SK-N-SH treated with all-trans-retinoic acid at 6 μM for 48 hours (cell line): ENCODE measurements at regions not wholly inside any gene's neighbourhood (a gene's known extent, or its start where the extent isn't known, plus 50 kb on each side); places are given as distances from the start of the nearest gene placed in this dataset.
A peak's percentile ranks its signal among the peaks of the same experiment; 100 is the strongest.

Source experiments
- ATAC-seq: fragments of 200-7000 bp; cut with Tn5 transposase; 3 replicates; pipeline ENCODE4 v1.9.1; 2020; ENCODE audit warnings: mild to moderate bottlenecking, moderate library complexity
- ARNTL ChIP-seq: fragments of 450-650 bp; formaldehyde crosslinking; IDR thresholded peaks from 2 replicates; pipeline ENCODE4 v1.5.0; 2020; ENCODE audit warnings: low read depth, mild to moderate bottlenecking, moderate library complexity, borderline replicate concordance
- BACH2 ChIP-seq: fragments of 250-450 bp; sonication (Bioruptor Pico); IDR thresholded peaks from 2 replicates; pipeline ENCODE4 v1.9.0; 2021; ENCODE audit warnings: mild to moderate bottlenecking, borderline replicate concordance
- CSDC2 ChIP-seq: fragments of 250-450 bp; sonication (Bioruptor Pico); IDR thresholded peaks from 2 replicates; pipeline ENCODE4 v1.5.0; 2020; ENCODE audit warnings: mild to moderate bottlenecking, moderate library complexity
- ESRRG ChIP-seq: fragments of 250-450 bp; sonication (Bioruptor Pico); IDR thresholded peaks from 2 replicates; pipeline ENCODE4 v1.6.1; 2021; ENCODE audit warnings: mild to moderate bottlenecking
- GLIS3 ChIP-seq: fragments of 250-450 bp; sonication (Bioruptor Pico); IDR thresholded peaks from 2 replicates; pipeline ENCODE4 v1.5.0; 2020; ENCODE audit warnings: mild to moderate bottlenecking, moderate library complexity
- ISL1 ChIP-seq: fragments of 250-450 bp; sonication (Bioruptor Pico); IDR thresholded peaks from 2 replicates; pipeline ENCODE4 v2.1.2; 2022; ENCODE audit warnings: mild to moderate bottlenecking, moderate library complexity
- OSR1 ChIP-seq: fragments of 250-450 bp; sonication (Bioruptor Pico); IDR thresholded peaks from 2 replicates; pipeline ENCODE4 v1.8.0; 2022; ENCODE audit warnings: moderate library complexity, mild to moderate bottlenecking, inconsistent platforms
- PPARA ChIP-seq: fragments of 250-450 bp; sonication (Bioruptor Pico); IDR thresholded peaks from 2 replicates; pipeline ENCODE4 v1.5.0; 2020; ENCODE audit warnings: mild to moderate bottlenecking, borderline replicate concordance
- RARB ChIP-seq: fragments of 250-450 bp; sonication (Bioruptor Pico); IDR thresholded peaks from 2 replicates; pipeline ENCODE4 v1.8.0; 2021; ENCODE audit warnings: mild to moderate bottlenecking, moderate library complexity
- SNAI2 ChIP-seq: fragments of 250-450 bp; sonication (Bioruptor Pico); IDR thresholded peaks from 2 replicates; pipeline ENCODE4 v1.5.0; 2020; ENCODE audit warnings: mild to moderate bottlenecking, moderate library complexity
- TCF4 ChIP-seq: fragments of 250-450 bp; sonication (Bioruptor Pico); IDR thresholded peaks from 2 replicates; pipeline ENCODE4 v1.8.0; 2021; ENCODE audit warnings: mild to moderate bottlenecking, moderate library complexity, borderline replicate concordance
- TOX ChIP-seq: fragments of 250-450 bp; sonication (Bioruptor Pico); IDR thresholded peaks from 2 replicates; pipeline ENCODE4 v1.8.0; 2021; ENCODE audit warnings: mild to moderate bottlenecking, moderate library complexity, borderline replicate concordance
- ZC3H10 ChIP-seq: fragments of 250-450 bp; sonication (Bioruptor Pico); IDR thresholded peaks from 2 replicates; pipeline ENCODE4 v1.5.1; 2021; ENCODE audit warnings: mild to moderate bottlenecking, moderate library complexity
- ZFP3 ChIP-seq: fragments of 250-450 bp; sonication (Bioruptor Pico); IDR thresholded peaks from 2 replicates; pipeline ENCODE4 v1.5.0; 2020; ENCODE audit warnings: mild to moderate bottlenecking, moderate library complexity
- ZFP30 ChIP-seq: fragments of 450-650 bp; formaldehyde crosslinking; IDR thresholded peaks from 2 replicates; pipeline ENCODE4 v1.5.0; 2022; ENCODE audit warnings: mild to moderate bottlenecking, moderate library complexity
- ZNF565 ChIP-seq: fragments of 450-650 bp; formaldehyde crosslinking; conservative IDR thresholded peaks from 2 replicates; pipeline ENCODE4 v1.5.0; 2020; ENCODE audit warnings: low read depth, mild to moderate bottlenecking, moderate library complexity
- ZNF70 ChIP-seq: fragments of 450-650 bp; formaldehyde crosslinking; IDR thresholded peaks from 2 replicates; pipeline ENCODE4 v1.5.0; 2020; ENCODE audit warnings: mild to moderate bottlenecking, moderate library complexity
- ZNF8 ChIP-seq: fragments of 450-650 bp; formaldehyde crosslinking; IDR thresholded peaks from 2 replicates; pipeline ENCODE4 v1.5.0; 2020; ENCODE audit warnings: mild to moderate bottlenecking, moderate library complexity
- TF ChIP-seq, protein P1 (sequence below): fragments of 250-450 bp; sonication (Bioruptor Pico); IDR thresholded peaks from 2 replicates; pipeline ENCODE4 v1.8.0; 2020; ENCODE audit warnings: mild to moderate bottlenecking, moderate library complexity, borderline replicate concordance
- TF ChIP-seq, protein P2 (sequence below): fragments of 250-450 bp; sonication (Bioruptor Pico); IDR thresholded peaks from 2 replicates; pipeline ENCODE4 v1.5.1; 2021; ENCODE audit warnings: mild to moderate bottlenecking, moderate library complexity
- TF ChIP-seq, protein P3 (sequence below): fragments of 250-450 bp; sonication (Bioruptor Pico); IDR thresholded peaks from 2 replicates; pipeline ENCODE4 v1.5.1; 2020; ENCODE audit warnings: low read depth, mild to moderate bottlenecking, moderate library complexity
- TF ChIP-seq, protein P4 (sequence below): fragments of 250-450 bp; sonication (Bioruptor Pico); IDR thresholded peaks from 2 replicates; pipeline ENCODE4 v1.8.0; 2021; ENCODE audit warnings: low read depth, mild to moderate bottlenecking, moderate library complexity, borderline replicate concordance
- TF ChIP-seq, protein P5 (sequence below): fragments of 250-450 bp; sonication (Bioruptor Pico); IDR thresholded peaks from 2 replicates; pipeline ENCODE4 v1.5.0; 2020; ENCODE audit warnings: mild to moderate bottlenecking, moderate library complexity

DNA sequence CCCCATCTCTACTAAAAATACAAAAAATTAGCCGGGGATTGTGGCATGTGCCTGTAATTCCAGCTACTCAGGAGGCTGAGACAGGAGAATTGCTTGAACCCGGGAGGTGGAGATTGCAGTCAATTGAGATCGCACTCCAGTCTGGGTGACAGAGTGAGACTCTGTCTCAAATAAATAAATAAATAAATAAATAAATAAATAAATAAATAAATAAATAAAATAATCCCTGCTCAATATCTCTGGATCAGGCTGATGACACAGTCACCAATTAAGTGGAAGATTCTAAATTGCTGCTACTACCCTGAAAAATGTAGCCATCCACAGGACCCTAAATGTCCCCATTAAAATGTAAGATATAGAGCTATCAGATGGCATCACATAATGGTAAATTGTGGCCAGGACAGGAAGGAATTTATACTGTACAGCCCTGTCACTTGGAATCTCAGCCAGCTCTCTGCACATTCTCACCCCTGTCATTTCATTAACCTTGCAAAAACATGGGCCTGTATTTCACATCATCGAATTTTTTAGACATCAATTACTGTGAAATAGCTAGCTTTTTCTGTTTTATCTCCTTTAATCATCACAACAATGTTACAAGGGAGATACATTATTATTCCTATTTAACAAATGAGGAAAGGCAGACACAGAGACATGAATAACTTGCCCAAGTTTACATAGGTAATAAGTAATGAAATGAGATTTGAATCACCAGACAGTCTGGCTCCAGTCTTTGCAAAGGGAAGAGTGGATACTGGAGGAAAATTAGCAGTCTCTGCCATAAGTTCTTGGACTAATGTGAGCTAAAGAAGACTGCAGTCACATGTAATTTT, 56.7 kb upstream of the NTPCR start:
- peak; percentile 79 for ATAC-seq
- TF ChIP-seq TOX (CRISPR knock-in tag) (no peak), PPARA (CRISPR knock-in tag) (no peak), TCF4 (CRISPR knock-in tag) (peak; percentile 89), ZNF70 (CRISPR knock-in tag) (no peak), ZNF8 (CRISPR knock-in tag) (no peak), ZFP3 (CRISPR knock-in tag) (no peak), GLIS3 (CRISPR knock-in tag) (no peak; the same call in 1 of the 2 replicates), BACH2 (no peak), CSDC2 (no peak), SNAI2 (CRISPR knock-in tag) (peak; percentile 82; the same call in 1 of the 2 replicates), ZNF565 (CRISPR knock-in tag) (no peak), OSR1 (CRISPR knock-in tag) (no peak), ZC3H10 (CRISPR knock-in tag) (no peak), ESRRG (CRISPR knock-in tag) (peak; percentile 66; the same call in 1 of the 2 replicates), ZFP30 (CRISPR knock-in tag) (no peak), ISL1 (peak; percentile 98), ARNTL (CRISPR knock-in tag) (no peak), RARB (CRISPR knock-in tag) (no peak)
- TF ChIP-seq, protein P1, sequence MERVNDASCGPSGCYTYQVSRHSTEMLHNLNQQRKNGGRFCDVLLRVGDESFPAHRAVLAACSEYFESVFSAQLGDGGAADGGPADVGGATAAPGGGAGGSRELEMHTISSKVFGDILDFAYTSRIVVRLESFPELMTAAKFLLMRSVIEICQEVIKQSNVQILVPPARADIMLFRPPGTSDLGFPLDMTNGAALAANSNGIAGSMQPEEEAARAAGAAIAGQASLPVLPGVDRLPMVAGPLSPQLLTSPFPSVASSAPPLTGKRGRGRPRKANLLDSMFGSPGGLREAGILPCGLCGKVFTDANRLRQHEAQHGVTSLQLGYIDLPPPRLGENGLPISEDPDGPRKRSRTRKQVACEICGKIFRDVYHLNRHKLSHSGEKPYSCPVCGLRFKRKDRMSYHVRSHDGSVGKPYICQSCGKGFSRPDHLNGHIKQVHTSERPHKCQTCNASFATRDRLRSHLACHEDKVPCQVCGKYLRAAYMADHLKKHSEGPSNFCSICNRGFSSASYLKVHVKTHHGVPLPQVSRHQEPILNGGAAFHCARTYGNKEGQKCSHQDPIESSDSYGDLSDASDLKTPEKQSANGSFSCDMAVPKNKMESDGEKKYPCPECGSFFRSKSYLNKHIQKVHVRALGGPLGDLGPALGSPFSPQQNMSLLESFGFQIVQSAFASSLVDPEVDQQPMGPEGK (CRISPR knock-in tag): 0 out of 2 replicates have a peak, but pooled peaks have one; percentile 50
- TF ChIP-seq, protein P2, sequence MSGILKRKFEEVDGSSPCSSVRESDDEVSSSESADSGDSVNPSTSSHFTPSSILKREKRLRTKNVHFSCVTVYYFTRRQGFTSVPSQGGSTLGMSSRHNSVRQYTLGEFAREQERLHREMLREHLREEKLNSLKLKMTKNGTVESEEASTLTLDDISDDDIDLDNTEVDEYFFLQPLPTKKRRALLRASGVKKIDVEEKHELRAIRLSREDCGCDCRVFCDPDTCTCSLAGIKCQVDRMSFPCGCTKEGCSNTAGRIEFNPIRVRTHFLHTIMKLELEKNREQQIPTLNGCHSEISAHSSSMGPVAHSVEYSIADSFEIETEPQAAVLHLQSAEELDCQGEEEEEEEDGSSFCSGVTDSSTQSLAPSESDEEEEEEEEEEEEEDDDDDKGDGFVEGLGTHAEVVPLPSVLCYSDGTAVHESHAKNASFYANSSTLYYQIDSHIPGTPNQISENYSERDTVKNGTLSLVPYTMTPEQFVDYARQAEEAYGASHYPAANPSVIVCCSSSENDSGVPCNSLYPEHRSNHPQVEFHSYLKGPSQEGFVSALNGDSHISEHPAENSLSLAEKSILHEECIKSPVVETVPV (CRISPR knock-in tag): peak; percentile 62; the same call in 1 of the 2 replicates
- TF ChIP-seq, protein P3, sequence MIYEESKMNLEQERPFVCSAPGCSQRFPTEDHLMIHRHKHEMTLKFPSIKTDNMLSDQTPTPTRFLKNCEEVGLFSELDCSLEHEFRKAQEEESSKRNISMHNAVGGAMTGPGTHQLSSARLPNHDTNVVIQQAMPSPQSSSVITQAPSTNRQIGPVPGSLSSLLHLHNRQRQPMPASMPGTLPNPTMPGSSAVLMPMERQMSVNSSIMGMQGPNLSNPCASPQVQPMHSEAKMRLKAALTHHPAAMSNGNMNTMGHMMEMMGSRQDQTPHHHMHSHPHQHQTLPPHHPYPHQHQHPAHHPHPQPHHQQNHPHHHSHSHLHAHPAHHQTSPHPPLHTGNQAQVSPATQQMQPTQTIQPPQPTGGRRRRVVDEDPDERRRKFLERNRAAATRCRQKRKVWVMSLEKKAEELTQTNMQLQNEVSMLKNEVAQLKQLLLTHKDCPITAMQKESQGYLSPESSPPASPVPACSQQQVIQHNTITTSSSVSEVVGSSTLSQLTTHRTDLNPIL (CRISPR knock-in tag): peak; percentile 90
- TF ChIP-seq, protein P4, sequence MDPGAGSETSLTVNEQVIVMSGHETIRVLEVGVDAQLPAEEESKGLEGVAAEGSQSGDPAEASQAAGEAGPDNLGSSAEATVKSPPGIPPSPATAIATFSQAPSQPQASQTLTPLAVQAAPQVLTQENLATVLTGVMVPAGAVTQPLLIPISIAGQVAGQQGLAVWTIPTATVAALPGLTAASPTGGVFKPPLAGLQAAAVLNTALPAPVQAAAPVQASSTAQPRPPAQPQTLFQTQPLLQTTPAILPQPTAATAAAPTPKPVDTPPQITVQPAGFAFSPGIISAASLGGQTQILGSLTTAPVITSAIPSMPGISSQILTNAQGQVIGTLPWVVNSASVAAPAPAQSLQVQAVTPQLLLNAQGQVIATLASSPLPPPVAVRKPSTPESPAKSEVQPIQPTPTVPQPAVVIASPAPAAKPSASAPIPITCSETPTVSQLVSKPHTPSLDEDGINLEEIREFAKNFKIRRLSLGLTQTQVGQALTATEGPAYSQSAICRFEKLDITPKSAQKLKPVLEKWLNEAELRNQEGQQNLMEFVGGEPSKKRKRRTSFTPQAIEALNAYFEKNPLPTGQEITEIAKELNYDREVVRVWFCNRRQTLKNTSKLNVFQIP (CRISPR knock-in tag): peak; percentile 96; the same call in 1 of the 2 replicates
- TF ChIP-seq, protein P5, sequence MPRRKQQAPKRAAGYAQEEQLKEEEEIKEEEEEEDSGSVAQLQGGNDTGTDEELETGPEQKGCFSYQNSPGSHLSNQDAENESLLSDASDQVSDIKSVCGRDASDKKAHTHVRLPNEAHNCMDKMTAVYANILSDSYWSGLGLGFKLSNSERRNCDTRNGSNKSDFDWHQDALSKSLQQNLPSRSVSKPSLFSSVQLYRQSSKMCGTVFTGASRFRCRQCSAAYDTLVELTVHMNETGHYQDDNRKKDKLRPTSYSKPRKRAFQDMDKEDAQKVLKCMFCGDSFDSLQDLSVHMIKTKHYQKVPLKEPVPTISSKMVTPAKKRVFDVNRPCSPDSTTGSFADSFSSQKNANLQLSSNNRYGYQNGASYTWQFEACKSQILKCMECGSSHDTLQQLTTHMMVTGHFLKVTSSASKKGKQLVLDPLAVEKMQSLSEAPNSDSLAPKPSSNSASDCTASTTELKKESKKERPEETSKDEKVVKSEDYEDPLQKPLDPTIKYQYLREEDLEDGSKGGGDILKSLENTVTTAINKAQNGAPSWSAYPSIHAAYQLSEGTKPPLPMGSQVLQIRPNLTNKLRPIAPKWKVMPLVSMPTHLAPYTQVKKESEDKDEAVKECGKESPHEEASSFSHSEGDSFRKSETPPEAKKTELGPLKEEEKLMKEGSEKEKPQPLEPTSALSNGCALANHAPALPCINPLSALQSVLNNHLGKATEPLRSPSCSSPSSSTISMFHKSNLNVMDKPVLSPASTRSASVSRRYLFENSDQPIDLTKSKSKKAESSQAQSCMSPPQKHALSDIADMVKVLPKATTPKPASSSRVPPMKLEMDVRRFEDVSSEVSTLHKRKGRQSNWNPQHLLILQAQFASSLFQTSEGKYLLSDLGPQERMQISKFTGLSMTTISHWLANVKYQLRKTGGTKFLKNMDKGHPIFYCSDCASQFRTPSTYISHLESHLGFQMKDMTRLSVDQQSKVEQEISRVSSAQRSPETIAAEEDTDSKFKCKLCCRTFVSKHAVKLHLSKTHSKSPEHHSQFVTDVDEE (CRISPR knock-in tag): peak; percentile 80
- TF ChIP-seq, all 23 proteins: peak for 9

DNA sequence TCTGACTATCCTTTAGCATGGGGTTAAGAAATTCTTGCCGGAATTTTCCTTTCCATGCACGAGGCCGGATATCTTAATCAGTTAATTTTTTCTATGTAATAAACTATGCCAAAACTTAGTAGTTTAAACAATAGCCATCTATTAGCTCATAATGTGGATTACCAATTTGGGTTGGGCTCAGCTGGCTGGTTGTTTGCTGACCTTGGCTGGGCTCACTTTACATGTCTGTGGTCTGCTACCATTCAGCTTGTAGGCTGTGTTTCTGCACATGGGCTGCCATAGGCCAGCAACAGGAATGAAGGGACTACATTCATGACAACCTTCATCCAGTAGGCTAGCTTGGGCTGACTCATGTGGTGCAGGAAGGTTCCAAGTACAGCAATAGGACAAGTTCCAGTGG, 56.0 kb upstream of the NTPCR start:
- TF ChIP-seq, protein P3 (CRISPR knock-in tag): no peak
- TF ChIP-seq ESRRG (CRISPR knock-in tag): no peak
- no peak for TF ChIP-seq CSDC2
- TF ChIP-seq TOX (CRISPR knock-in tag): no peak
- ATAC-seq: peak; percentile 22; the same call in 2 of the 3 replicates
